Stimulated activated naive CD8-positive, alpha-beta T cell treated with anti-CD3 and anti-CD28 coated beads, Interleukin-15, amount 100 ng/mL, for 72 hours (primary cell): ENCODE measurements at regions not wholly inside any gene's neighbourhood (a gene's known extent, or its start where the extent isn't known, plus 50 kb on each side); places are given as distances from the start of the nearest gene placed in this dataset.

Experiments
- ATAC-seq: fragments of 150-1000 bp; cut with Tn5 transposase; 2 replicates; pipeline ENCODE4 v1.10.0; 2021; ENCODE audit warnings: mild to moderate bottlenecking, moderate library complexity
- DNase-seq, 2 donors: peaks; one replicate each; pipeline ENCODE4 v3.0.0; 2021 to 2022
- H3K27ac Mint-ChIP-seq, 2 donors: one replicate each; pipeline ENCODE4 v1.8.0; 2022; ENCODE audit warnings: mild to moderate bottlenecking in 2 of 2, mixed read lengths in 2 of 2, moderate library complexity in 2 of 2
- H3K27me3 Mint-ChIP-seq: one replicate; pipeline ENCODE4 v1.8.0; 2022; ENCODE audit warnings: mixed read lengths
- H3K4me1 Mint-ChIP-seq: one replicate; pipeline ENCODE4 v1.8.0; 2022; ENCODE audit warnings: mild to moderate bottlenecking, mixed read lengths
- H3K4me3 Mint-ChIP-seq, 2 donors: one replicate each; pipeline ENCODE4 v1.8.0; 2022; ENCODE audit warnings: mild to moderate bottlenecking in 2 of 2, mixed read lengths in 2 of 2, moderate library complexity in 1 of 2
- H3K9me3 Mint-ChIP-seq, 2 donors: one replicate each; pipeline ENCODE4 v1.8.0; 2022; ENCODE audit warnings: mixed read lengths in 2 of 2

DNA sequence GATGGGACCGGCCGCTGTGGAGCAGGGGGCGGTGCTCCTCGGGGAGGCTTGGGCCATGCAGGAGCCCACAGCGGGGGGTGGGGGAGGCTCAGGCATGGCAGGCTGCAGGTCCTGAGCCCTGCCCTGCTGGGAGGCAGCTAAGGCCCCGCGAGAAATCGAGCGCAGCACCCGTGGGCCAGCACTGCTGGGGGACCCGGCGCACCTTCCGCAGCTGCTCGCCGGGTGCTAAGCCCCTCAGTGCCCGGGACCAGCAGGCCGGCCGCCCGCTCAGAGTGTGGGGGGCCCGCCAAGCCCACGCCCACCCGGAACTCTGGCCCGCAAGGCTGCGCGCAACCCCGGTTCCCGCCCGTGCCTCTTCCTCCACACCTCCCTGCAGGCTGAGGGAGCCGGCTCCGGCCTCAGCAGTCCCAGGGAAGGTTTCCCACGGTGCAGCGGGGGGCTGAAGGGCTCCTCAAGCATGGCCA is 131.5 kb downstream of the SNX18 start:
- Mint-ChIP-seq H3K9me3 (peaks cover 0 to 4% of the 10 kb centered on the region in 2 donors), H3K4me3 (no peak overlapping the region), H3K4me1 (peaks cover 40% of the 10 kb centered on the region), H3K27ac (no peak overlapping the region), H3K27me3 (no peaks in the 10 kb centered on the region)
- DNase-seq (no peak), ATAC-seq (no peak)

DNA sequence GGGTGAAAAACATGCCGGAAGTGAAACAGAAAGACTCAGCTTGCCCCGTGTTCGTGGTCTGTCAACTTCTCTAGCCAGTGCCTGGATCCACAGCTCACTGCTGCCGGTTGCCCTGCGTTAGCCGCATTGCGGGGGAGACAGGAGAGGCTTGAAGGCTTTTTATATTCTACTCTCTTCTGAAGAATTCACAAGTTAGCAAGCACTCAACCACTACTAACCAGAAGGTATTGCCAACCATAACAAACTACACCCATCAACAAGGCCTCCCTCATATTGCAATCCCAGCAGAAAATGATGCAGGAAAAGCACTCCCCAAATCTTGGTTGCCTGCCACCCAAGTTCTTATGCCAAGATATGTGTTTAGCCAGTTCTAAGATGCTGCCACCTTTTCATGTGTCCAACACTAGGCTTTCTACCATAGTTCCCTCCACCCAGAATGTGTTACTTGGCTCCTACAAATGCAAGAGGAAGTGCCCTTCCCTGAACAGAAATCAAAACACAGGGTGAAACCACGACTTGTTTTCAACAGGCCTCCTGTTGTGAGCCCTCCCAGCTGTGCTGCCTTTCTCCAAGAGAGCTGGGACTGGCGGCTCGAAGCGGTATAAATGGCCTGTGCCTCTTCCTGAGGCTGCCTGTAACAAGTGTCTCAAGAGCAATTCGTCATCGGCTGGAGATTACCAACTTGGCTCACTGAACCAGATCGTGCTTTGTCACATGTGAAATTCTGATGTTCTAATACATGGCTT is 129.0 kb downstream of the SNX18 start:
- peaks cover 0 to 4% of the 10 kb centered on the region in 2 donors for H3K9me3 Mint-ChIP-seq
- ATAC-seq (peak; percentile 98), DNase-seq (peak; percentile 74 to 86)
- H3K27me3 Mint-ChIP-seq = no peaks in the 10 kb centered on the region
- H3K4me3 Mint-ChIP-seq = peak overlapping the region; percentile 68 to 71
- H3K27ac Mint-ChIP-seq = peak overlapping the region; percentile 82 to 84
- peaks cover 47% of the 10 kb centered on the region for H3K4me1 Mint-ChIP-seq

DNA sequence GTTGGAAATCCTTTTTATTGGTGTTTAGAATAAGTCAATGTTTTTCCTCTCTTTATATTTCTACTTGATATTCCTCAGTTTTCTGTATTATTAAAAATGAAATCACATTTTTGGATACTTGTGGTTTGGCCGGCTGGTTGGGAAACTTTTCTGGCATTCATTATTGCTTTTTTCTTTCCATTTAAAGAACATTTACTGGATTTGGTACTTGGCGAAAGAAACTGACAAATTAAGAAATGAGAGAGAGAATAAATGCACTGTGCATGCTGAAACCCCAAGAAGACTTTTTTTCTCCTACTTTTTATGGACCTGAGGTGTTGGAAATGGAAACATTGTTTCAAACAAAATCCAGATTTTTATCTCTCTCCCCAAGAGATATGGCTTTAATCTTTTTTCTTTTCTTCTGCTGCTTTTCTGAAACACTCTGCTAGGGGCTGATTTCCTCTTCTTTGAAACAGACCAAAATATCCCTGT is 128.4 kb downstream of the SNX18 start:
- peaks cover 47% of the 10 kb centered on the region for H3K4me1 Mint-ChIP-seq
- peak overlapping the region in 1 of 2 donors; percentile 84 for H3K27ac Mint-ChIP-seq
- ATAC-seq (no peak), DNase-seq (no peak)
- no peaks in the 10 kb centered on the region for H3K27me3 Mint-ChIP-seq
- H3K9me3 Mint-ChIP-seq = peaks cover 0 to 4% of the 10 kb centered on the region in 2 donors
- H3K4me3 Mint-ChIP-seq = peak overlapping the region; percentile 68 to 71

DNA sequence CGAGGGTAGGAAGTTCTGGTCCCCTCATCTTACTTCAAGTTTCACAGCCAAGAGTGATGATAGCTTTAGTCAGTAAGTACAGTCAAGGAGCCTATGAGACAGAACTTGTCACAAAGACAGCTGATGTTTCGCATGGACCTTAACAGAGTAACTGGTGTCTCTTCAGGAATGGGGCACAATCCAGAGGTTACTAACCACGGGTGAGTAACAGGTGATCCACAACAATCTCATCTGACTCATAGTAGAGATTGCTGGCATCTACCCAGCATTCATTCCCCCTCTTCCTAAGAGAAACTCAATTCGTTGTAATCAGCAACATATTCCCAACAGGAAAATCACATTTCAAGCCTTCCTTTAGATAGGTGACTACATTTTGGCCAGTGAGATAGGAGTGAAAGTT is 126.7 kb downstream of the SNX18 start:
- peaks cover 47% of the 10 kb centered on the region for H3K4me1 Mint-ChIP-seq

DNA sequence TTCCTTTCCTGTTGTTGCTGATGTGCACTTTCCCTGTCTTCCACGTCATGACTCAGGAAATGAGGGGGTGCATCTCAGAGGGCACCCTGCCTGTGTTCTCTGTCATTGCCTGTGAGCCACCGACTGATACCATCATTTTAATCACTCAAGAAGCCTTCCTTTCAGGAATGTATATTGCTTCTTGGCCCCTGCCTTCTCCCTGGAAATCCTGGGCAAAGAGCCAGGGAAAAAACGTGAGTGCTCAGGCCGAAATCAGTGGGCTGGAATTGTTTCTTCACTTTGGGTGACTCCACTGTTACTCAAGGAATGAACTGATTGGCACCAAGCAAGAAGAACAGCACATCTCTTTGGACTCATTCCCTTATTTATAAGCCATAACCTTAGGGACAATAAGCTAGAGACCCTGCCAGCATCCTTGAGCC is 126.1 kb downstream of the SNX18 start:
- peaks cover 47% of the 10 kb centered on the region for H3K4me1 Mint-ChIP-seq

More for the DNA sequence above, 126.7 kb downstream of the SNX18 start:
- H3K27ac Mint-ChIP-seq = no peak overlapping the region
- ATAC-seq (no peak), DNase-seq (no peak)
- peaks cover 0 to 4% of the 10 kb centered on the region in 2 donors for H3K9me3 Mint-ChIP-seq
- no peak overlapping the region for H3K4me3 Mint-ChIP-seq
- no peaks in the 10 kb centered on the region for H3K27me3 Mint-ChIP-seq

DNA sequence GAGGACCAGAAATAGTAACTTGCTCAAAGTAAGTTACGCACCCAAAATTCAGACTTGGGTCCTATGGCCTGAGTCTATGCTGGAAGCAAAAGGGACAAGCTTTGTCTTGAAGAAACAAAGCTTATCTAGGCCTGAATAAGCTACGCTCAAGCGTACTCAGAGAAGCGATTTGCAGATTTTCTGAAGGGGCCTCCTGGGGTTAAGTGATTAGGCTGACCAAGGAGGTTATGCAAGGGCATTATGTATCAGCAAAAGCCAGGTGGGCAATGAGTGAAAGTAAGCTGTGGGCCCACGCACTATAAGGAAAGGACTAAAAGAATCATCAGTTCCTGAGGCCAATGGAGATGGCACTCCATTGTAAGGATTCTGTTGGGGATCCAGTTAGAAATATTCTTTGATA is 122.1 kb downstream of the SNX18 start:
- Mint-ChIP-seq H3K4me3 (no peak overlapping the region), H3K27me3 (no peaks in the 10 kb centered on the region), H3K9me3 (peaks cover 0 to 9% of the 10 kb centered on the region in 2 donors), H3K27ac (no peak overlapping the region), H3K4me1 (peaks cover 32% of the 10 kb centered on the region)
- ATAC-seq = no peak
- DNase-seq = no peak

More for the DNA sequence above, 126.1 kb downstream of the SNX18 start:
- ATAC-seq = no peak
- Mint-ChIP-seq H3K27me3 (no peaks in the 10 kb centered on the region), H3K4me3 (no peak overlapping the region), H3K27ac (no peak overlapping the region), H3K9me3 (peaks cover 0 to 4% of the 10 kb centered on the region in 2 donors)
- DNase-seq = no peak

DNA sequence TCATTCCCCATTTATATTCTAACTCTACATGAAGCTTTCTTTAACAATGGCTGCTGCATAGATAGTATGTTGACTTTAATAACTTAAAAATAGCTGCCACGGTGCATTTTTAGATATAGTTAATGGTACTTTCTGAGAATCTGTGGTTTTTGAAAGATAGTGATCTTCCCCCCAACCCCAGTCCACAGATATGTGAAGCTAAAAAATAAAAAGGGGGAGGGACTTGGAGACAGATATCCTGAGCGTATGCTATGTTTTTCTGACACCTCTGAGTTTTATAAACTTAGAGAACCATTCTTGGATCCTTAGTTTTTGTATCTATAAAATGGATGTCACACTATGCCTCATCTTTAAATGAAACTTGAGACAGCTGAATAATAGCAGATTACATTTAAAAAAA is 120.5 kb downstream of the SNX18 start:
- H3K9me3 Mint-ChIP-seq = peaks cover 0 to 9% of the 10 kb centered on the region in 2 donors
- no peak overlapping the region for H3K27ac Mint-ChIP-seq
- no peak for DNase-seq
- H3K27me3 Mint-ChIP-seq = no peaks in the 10 kb centered on the region
- peaks cover 18% of the 10 kb centered on the region for H3K4me1 Mint-ChIP-seq
- ATAC-seq = no peak
- H3K4me3 Mint-ChIP-seq = no peak overlapping the region

DNA sequence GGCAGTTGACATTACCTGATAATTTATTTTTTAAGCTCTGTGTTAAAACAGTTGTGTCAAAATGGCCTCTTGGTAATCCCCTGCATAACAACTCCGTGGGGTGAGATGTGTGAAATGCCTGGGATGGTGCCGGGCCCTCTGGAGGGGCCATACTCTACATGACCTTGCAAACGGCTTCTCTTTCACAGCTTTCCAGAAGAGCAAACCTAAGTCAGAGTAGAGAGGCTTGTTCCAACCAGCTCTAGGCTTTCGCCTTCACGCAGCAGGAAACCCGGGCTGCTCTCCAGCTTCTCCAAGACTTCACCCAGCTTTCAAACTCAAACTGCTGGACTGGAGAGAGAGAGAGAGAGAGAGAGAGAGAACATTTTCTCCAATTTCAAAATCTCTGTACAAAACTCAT is 120.1 kb downstream of the SNX18 start:
- peaks cover 18% of the 10 kb centered on the region for H3K4me1 Mint-ChIP-seq
- H3K27me3 Mint-ChIP-seq = no peaks in the 10 kb centered on the region
- ATAC-seq (no peak), DNase-seq (no peak)
- no peak overlapping the region for H3K4me3 Mint-ChIP-seq
- peaks cover 0 to 9% of the 10 kb centered on the region in 2 donors for H3K9me3 Mint-ChIP-seq
- no peak overlapping the region for H3K27ac Mint-ChIP-seq

DNA sequence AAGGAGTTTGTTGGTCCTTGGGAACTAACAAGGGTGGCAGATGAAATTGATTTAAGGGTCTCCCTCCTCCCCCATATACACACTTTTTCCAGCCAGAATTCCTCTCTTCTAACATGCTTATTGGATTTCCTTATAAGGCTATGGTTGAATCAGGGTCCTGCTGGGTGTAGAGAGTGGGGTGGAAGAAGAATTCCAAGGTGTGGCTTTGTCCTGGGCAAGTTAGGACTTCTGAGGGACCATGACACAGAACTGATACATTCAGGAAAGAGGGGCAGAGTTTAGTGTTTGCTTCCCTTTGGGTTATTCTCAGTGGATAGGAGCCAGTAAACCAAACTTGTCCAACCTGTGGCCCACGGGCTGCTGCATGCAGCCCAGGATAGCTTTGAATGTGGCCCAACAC is 116.5 kb downstream of the SNX18 start:
- ATAC-seq = no peak
- Mint-ChIP-seq H3K4me3 (no peak overlapping the region), H3K9me3 (peaks cover 0 to 21% of the 10 kb centered on the region in 2 donors), H3K27me3 (no peaks in the 10 kb centered on the region), H3K4me1 (peaks cover 18% of the 10 kb centered on the region), H3K27ac (no peak overlapping the region)
- no peak for DNase-seq

DNA sequence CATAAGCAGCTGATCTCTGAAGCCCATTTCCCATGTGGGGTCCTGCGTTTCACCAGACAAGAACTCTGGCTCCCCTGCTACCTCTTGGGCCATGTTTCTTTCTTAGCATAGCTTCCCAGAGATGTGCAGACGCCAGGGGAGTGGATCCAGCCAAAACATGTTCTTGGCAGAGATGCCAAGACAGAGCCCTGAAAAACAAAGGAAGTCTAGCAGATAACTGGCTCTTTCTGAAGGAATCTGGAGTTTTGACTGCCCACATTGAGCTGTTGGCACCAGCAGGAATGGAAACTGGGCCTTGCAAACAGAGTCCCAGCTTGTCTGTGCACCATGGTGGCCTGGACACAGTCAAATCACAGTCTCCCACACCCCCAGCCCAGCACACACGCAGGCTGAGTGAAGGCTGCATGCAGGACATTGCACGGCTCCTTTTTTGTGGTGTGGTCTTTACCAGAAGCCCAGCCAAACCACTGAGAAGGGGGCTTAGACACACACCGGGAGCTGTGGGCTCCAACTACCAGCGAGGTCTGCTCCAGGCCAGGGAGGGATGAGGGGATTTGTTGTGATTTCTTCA is 114.7 kb downstream of the SNX18 start:
- H3K27ac Mint-ChIP-seq = no peak overlapping the region
- ATAC-seq (no peak), DNase-seq (no peak)
- H3K9me3 Mint-ChIP-seq = peaks cover 0 to 31% of the 10 kb centered on the region in 2 donors
- H3K4me1 Mint-ChIP-seq = peaks cover 12% of the 10 kb centered on the region
- H3K27me3 Mint-ChIP-seq = no peaks in the 10 kb centered on the region
- no peak overlapping the region for H3K4me3 Mint-ChIP-seq

DNA sequence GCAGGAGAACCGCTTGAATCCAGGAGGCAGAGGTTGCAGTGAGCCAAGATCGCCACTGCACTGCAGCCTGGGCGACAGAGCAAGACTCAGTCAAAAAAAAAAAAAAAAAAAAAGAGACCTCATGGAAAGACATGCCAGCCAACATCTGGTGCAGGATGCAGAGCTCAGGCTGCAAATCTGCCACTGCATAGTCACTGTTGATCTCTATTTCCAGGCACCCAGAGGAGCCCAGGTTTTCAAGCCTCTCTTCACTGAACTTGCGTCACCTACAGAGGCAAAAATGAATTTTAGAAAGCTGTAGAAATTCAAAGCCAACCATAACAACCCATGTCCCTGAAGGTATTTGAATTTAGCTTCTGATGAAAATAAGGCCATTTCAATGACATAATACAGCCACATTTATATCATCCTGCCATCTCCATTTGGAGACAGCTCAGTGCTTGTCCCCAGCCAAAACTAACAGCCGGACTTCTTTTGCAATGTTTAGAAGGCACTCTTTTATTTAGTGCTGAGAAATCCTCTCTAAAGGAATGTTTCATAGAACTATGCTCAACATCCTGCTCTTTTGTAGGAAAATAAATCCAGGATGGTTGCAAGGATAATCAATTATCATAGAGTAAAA is 113.3 kb downstream of the SNX18 start:
- Mint-ChIP-seq H3K27ac (no peak overlapping the region), H3K9me3 (peaks cover 0 to 24% of the 10 kb centered on the region in 2 donors), H3K4me1 (peaks cover 6% of the 10 kb centered on the region), H3K27me3 (no peaks in the 10 kb centered on the region), H3K4me3 (no peak overlapping the region)
- no peak for ATAC-seq
- no peak for DNase-seq

DNA sequence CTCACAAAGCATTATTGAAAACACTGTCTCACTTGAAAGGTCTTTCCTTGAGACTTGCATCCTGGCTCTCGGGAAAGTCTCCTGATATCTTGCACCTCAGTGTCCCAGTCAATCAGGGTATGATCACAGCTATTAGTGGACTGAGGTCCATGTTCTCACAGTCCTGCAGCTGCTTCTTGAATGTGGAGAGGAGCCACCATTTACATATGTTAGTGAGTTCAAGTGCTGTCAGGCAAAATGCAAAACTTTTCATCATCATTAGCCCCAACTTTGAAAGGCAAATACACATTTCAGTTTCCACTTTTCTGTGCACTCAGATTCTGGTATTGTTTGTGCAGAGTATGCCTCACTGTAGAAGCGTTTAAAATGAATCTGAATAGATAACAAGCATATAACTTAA is 111.6 kb downstream of the SNX18 start:
- Mint-ChIP-seq H3K4me3 (no peak overlapping the region), H3K4me1 (peaks cover 6% of the 10 kb centered on the region), H3K9me3 (peaks cover 0 to 22% of the 10 kb centered on the region in 2 donors), H3K27me3 (no peaks in the 10 kb centered on the region), H3K27ac (no peak overlapping the region)
- DNase-seq = no peak
- ATAC-seq = no peak

DNA sequence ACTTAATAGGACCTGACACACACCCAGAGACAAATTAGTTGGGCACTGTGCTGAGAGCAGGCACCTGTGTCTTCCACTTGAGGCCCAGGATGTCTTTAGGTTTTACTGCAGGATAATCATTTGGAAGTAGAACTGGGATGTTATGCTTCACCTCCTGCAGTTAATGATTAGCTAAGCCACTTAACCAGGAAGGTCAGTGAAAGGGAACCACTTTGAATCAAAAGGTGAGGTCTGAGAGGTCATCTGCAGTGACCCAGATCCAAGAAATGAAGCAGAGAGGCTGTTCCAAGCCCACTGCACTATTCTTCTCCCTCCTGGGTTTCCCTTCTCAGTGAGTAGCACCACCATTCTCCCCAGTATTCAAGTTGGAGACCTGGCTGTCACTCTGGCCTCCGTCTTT is 110.5 kb downstream of the SNX18 start:
- no peak overlapping the region for H3K27ac Mint-ChIP-seq
- peaks cover 6% of the 10 kb centered on the region for H3K4me1 Mint-ChIP-seq
- no peak for DNase-seq
- ATAC-seq = no peak
- H3K9me3 Mint-ChIP-seq = peaks cover 0 to 22% of the 10 kb centered on the region in 2 donors
- H3K4me3 Mint-ChIP-seq = no peak overlapping the region
- no peaks in the 10 kb centered on the region for H3K27me3 Mint-ChIP-seq

DNA sequence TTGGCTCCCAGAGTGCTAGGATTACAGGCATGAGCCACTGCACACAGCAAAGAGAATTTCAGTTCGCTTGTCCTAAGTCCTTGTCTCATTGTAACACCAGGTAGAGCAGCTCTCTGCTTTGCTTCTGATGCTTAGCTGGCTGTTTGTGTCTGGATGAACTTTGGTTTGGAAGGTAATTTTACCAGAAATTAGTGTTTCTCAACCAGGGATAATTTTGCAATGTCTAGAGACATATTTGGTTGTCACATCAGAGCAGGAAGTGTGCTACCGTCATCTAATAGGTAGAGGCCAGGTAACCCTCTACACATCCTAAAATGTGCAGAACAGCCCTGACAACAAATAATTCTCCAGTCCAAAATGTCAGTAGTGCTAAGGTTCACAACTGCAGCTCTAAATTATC is 108.8 kb downstream of the SNX18 start:
- peaks cover 6% of the 10 kb centered on the region for H3K4me1 Mint-ChIP-seq
- H3K27ac Mint-ChIP-seq = no peak overlapping the region
- H3K9me3 Mint-ChIP-seq = peaks cover 0 to 22% of the 10 kb centered on the region in 2 donors
- H3K4me3 Mint-ChIP-seq = no peak overlapping the region
- ATAC-seq (no peak), DNase-seq (no peak)
- H3K27me3 Mint-ChIP-seq = no peaks in the 10 kb centered on the region

DNA sequence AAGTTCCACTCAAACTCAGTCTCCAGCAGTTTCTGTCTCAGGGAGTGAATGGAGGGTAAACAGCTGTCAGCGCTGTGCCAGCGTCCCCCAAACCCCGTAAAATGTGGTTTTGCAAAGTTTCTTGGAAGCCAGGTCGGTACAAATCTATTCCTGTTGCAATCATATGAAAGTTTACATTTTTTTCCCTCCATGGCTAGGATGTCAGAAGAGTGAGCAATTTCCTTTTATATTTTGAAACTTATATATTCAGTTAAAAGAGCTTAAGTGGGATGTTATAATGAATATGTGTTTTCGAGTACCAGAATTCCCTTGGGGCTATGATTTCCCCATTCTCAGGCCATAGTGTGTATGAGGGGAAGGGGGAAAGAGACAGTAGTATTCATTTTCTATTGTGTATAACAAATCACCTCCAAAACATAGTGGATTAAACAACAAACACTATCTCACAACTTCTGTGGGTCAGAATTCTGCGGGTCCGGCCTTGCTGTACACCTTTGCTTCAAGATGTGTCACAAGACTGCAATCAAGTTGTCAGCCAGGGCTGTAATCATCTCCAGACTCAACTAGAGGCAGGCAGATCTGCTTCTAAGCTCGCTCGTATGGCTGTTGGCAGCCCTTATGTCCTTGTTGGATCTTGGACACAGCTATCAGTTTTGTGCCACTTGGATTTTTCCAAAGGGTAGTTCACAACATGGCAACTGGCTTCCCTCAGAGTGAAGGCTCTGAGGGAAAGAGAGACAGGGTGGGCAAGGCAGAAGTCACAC is 107.4 kb downstream of the SNX18 start:
- no peak for ATAC-seq
- Mint-ChIP-seq H3K4me3 (no peak overlapping the region), H3K27me3 (no peaks in the 10 kb centered on the region), H3K4me1 (peaks cover 6% of the 10 kb centered on the region), H3K9me3 (peaks cover 0 to 18% of the 10 kb centered on the region in 2 donors), H3K27ac (no peak overlapping the region)
- DNase-seq = no peak
